ENCODE measurements at regions not wholly inside any gene's neighbourhood (a gene's known extent, or its start where the extent isn't known, plus 50 kb on each side); places are given as distances from the start of the nearest gene placed in this dataset.
"Not testable (repeated sequence)": the region's sequence is repeated elsewhere in the genome, so short reads cannot be mapped to it uniquely, and the experiment has no call there.

DNA sequence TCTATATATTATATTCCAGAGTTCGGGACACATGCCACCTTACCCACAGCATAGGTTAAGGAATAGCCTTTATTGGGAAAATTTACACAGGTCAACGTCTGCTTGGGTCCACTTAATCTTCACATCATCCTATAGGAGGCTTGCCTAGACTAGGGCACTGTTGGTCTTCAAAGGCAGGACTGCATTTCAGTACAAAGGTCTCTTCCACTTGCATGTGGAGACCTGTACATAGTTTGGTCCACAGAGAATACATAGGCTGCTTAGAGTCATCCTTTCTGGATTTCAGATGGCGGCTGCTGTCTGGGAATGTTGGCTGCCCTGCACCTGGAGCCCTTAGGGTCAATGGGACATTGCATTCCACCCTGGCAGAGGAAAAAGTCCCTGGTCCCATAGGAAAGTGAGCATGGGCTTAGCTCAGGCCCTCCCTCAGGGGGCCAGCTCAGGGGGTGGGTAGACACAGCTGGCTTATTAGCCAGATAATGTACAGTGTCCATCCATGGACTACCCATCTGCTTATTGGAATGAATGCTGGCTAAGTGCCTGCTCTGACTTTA, 75.3 kb upstream of the TGFBR2 start:
- H3K4me1 Mint-ChIP-seq (ENCODE audit: low read depth), result peaks cover 26% of the 10 kb centered on the region
- TF ChIP-seq, protein P1, sequence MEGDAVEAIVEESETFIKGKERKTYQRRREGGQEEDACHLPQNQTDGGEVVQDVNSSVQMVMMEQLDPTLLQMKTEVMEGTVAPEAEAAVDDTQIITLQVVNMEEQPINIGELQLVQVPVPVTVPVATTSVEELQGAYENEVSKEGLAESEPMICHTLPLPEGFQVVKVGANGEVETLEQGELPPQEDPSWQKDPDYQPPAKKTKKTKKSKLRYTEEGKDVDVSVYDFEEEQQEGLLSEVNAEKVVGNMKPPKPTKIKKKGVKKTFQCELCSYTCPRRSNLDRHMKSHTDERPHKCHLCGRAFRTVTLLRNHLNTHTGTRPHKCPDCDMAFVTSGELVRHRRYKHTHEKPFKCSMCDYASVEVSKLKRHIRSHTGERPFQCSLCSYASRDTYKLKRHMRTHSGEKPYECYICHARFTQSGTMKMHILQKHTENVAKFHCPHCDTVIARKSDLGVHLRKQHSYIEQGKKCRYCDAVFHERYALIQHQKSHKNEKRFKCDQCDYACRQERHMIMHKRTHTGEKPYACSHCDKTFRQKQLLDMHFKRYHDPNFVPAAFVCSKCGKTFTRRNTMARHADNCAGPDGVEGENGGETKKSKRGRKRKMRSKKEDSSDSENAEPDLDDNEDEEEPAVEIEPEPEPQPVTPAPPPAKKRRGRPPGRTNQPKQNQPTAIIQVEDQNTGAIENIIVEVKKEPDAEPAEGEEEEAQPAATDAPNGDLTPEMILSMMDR (IDR thresholded peaks at IDR 0.05), result no peak
- H3K36me3 Mint-ChIP-seq (ENCODE audit: low read depth), result no peaks in the 10 kb centered on the region
- DNase-seq (ENCODE audit: low spot score), result no peak
- no peaks in the 10 kb centered on the region for H3K9me3 Mint-ChIP-seq (ENCODE audit: low read depth)
- no peak overlapping the region for H3K4me3 Mint-ChIP-seq (ENCODE audit: unreplicated experiment)
- H3K27ac Mint-ChIP-seq (ENCODE audit: unreplicated experiment), result no peak overlapping the region
- no peaks in the 10 kb centered on the region for H3K27me3 Mint-ChIP-seq (ENCODE audit: low read depth)

DNA sequence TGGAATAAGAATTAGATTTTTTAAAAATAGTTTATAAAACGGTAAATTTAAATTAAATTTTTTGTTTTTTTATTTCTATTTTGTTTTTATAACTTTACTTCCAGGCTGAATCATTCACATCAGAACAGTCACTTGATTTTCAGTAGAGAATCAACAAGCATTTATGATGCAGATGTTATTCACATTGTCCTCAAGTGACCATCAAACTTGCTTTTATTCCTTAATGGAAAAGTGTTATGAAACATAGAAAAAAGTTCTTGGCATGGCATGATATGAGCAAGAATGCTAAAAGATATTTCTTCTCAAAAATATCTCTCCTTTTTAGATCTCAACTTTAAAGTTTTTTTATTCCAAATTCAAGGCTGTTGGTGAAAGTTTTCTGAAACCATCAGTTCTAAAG, 70.9 kb upstream of the TGFBR2 start:
- no peaks in the 10 kb centered on the region for H3K36me3 Mint-ChIP-seq (ENCODE audit: low read depth)
- no peak for DNase-seq (ENCODE audit: low spot score)
- peaks cover 20% of the 10 kb centered on the region for H3K4me1 Mint-ChIP-seq (ENCODE audit: low read depth)
- no peaks in the 10 kb centered on the region for H3K27me3 Mint-ChIP-seq (ENCODE audit: low read depth)
- H3K9me3 Mint-ChIP-seq (ENCODE audit: low read depth), result peaks cover 2% of the 10 kb centered on the region
- H3K4me3 Mint-ChIP-seq (ENCODE audit: unreplicated experiment), result no peak overlapping the region
- H3K27ac Mint-ChIP-seq (ENCODE audit: unreplicated experiment), result no peak overlapping the region
- TF ChIP-seq, protein P1 (IDR thresholded peaks at IDR 0.05), result no peak

DNA sequence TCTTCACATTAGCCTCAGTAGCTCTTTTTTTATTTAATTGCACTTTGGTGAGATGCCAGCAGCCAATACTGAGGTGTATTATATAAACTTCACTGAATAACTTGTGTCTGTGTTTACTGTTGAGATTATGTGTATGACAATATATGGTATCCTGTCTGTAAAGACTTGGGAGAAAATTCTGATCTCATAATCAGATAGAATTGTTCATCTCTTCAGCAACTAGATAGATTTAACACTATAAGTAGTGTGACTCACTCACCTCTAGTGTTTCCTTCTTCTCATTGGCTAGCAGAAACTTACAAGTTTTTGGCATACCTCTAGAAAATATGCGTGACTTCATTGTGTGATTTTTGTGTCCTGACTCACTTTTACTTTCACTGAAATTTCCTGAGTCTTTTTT, 67.6 kb upstream of the TGFBR2 start:
- DNase-seq (ENCODE audit: low spot score), result no peak
- no peak overlapping the region for H3K4me3 Mint-ChIP-seq (ENCODE audit: unreplicated experiment)
- H3K27ac Mint-ChIP-seq (ENCODE audit: unreplicated experiment), result peak overlapping the region; percentile 59
- TF ChIP-seq, protein P1 (IDR thresholded peaks at IDR 0.05), result no peak
- H3K36me3 Mint-ChIP-seq (ENCODE audit: low read depth), result no peaks in the 10 kb centered on the region
- H3K9me3 Mint-ChIP-seq (ENCODE audit: low read depth), result peaks cover 2% of the 10 kb centered on the region
- H3K27me3 Mint-ChIP-seq (ENCODE audit: low read depth), result no peaks in the 10 kb centered on the region
- H3K4me1 Mint-ChIP-seq (ENCODE audit: low read depth), result peaks cover 20% of the 10 kb centered on the region

DNA sequence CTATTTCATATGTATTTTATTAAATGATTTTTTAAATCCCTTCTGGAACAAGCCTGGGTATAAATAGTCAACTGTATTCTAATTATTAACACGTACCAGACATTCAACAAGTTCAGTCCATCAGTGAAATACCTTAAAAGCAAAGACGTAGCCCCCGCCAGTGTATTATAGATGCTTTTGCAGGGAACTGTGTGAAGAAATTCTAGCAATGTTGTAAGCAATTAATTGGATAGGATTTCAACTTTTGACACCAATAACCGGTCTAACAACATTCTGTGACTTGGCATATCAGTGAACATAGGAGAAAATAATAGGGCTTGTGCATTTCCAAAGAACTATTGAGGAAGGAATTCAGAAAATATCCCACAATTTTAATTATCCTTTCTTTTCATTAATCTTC, 67.2 kb upstream of the TGFBR2 start:
- H3K27ac Mint-ChIP-seq (ENCODE audit: unreplicated experiment), result peak overlapping the region; percentile 65
- peaks cover 20% of the 10 kb centered on the region for H3K4me1 Mint-ChIP-seq (ENCODE audit: low read depth)
- TF ChIP-seq, protein P1 (IDR thresholded peaks at IDR 0.05), result no peak
- H3K9me3 Mint-ChIP-seq (ENCODE audit: low read depth), result peaks cover 2% of the 10 kb centered on the region
- no peaks in the 10 kb centered on the region for H3K36me3 Mint-ChIP-seq (ENCODE audit: low read depth)
- H3K27me3 Mint-ChIP-seq (ENCODE audit: low read depth), result no peaks in the 10 kb centered on the region
- DNase-seq (ENCODE audit: low spot score), result no peak
- no peak overlapping the region for H3K4me3 Mint-ChIP-seq (ENCODE audit: unreplicated experiment)

DNA sequence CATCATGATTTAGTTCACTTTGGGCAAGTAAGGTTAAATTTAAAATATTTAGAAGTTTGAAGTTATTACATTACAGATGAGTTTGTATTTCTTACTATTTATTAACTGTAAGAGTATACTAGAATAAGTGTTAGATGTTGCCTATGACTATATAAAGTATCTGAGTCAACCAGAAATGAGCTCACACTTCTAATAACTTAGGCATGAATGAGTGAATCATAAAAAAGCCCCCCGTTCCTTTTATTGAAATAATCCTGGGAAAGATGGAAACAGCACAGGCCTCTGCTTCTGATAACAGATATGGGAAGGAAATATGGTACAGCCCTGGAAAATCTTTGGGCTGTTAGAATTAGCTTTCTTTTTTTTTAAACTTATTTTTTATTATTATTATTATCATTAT, 66.6 kb upstream of the TGFBR2 start:
- Mint-ChIP-seq H3K27ac (ENCODE audit: unreplicated experiment) (peak overlapping the region; percentile 65), H3K27me3 (ENCODE audit: low read depth) (no peaks in the 10 kb centered on the region)

DNA sequence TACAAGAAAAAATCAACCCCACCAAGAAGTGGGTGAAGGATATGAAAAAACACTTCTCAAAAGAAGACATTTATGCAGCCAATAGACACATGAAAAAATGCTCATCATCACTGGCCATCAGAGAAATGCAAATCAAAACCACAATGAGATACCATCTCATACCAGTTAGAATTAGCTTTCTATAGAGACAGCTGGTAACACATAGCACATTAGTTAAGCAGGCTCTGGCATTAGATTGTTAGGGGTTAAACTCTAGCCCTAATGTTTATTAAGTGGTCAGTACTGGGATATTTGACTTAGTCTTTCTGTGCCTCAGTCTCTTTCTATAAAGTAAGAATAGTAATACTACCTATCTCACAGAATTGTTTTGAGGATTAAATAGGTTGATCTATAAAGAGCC, 65.2 kb upstream of the TGFBR2 start:
- H3K4me3 Mint-ChIP-seq (ENCODE audit: unreplicated experiment); H3K27me3 Mint-ChIP-seq (ENCODE audit: low read depth); H3K9me3 Mint-ChIP-seq (ENCODE audit: low read depth); DNase-seq (ENCODE audit: low spot score); H3K36me3 Mint-ChIP-seq (ENCODE audit: low read depth); H3K27ac Mint-ChIP-seq (ENCODE audit: unreplicated experiment): not testable (repeated sequence)
- peaks cover 27% of the 10 kb centered on the region for H3K4me1 Mint-ChIP-seq (ENCODE audit: low read depth)

More for the DNA sequence above, 66.6 kb upstream of the TGFBR2 start:
- TF ChIP-seq, protein P1 (IDR thresholded peaks at IDR 0.05), result no peak
- DNase-seq (ENCODE audit: low spot score), result no peak
- Mint-ChIP-seq H3K4me1 (ENCODE audit: low read depth) (peaks cover 24% of the 10 kb centered on the region), H3K36me3 (ENCODE audit: low read depth) (no peaks in the 10 kb centered on the region), H3K4me3 (ENCODE audit: unreplicated experiment) (no peak overlapping the region), H3K9me3 (ENCODE audit: low read depth) (peaks cover 2% of the 10 kb centered on the region)
